ENCODE measurements at regions not wholly inside any gene's neighbourhood (a gene's known extent, or its start where the extent isn't known, plus 50 kb on each side); places are given as distances from the start of the nearest gene placed in this dataset.

GRCh38 chr3:14295801-14296200 lies 106.6 kb upstream of the SLC6A6 start:
- Histone ChIP-seq H3K4me1 (replicated peaks in 1 of 4; ENCODE audit: control insufficient read depth in 3 of 4, insufficient read depth in 4 of 4, low read length in 3 of 4) (peaks cover 0 to 6% (median under 1%) of the 10 kb centered on the region in 4 experiments; a peak in 4 of 7 replicates), H4K20me1 (replicated peaks in 1 of 2; ENCODE audit: control insufficient read depth in 1 of 2, insufficient read depth in 2 of 2, low read length in 2 of 2) (no peaks in the 10 kb centered on the region), H3K79me2 (ENCODE audit: control insufficient read depth in 1 of 2, insufficient read depth in 2 of 2, low read length in 2 of 2) (no peaks in the 10 kb centered on the region), H2BK15ac (ENCODE audit: low read length) (no peak overlapping the region), H3K9me3 (ENCODE audit: insufficient read depth in 2 of 2, low read depth in 1 of 2, low read length in 1 of 2) (no peaks in the 10 kb centered on the region), H2AK5ac (ENCODE audit: low read depth, low read length) (no peak overlapping the region), H4K8ac (ENCODE audit: extremely low read depth, insufficient read depth, low read length) (no peak overlapping the region), H3K79me1 (ENCODE audit: low read depth, low read length) (no peaks in the 10 kb centered on the region), H3K27ac (ENCODE audit: low read depth, low read length) (no peak overlapping the region), H3K4me2 (ENCODE audit: insufficient read depth in 1 of 2, low read depth in 2 of 2, low read length in 2 of 2) (no peak overlapping the region), H2BK120ac (replicated peaks; ENCODE audit: low read depth, low read length) (no peak overlapping the region), H3K18ac (ENCODE audit: extremely low read depth, low read length) (no peak overlapping the region), H2BK5ac (ENCODE audit: low read depth, low read length) (no peak overlapping the region), H3K4me3 (ENCODE audit: extremely low read depth in 1 of 4, insufficient read depth in 2 of 4, low read depth in 3 of 4, low read length in 4 of 4) (no peak overlapping the region), H3K14ac (ENCODE audit: insufficient read length) (no peak overlapping the region), H3K23ac (ENCODE audit: insufficient read length) (no peak overlapping the region), H3K4ac (replicated peaks; ENCODE audit: insufficient read length, low read depth, low read length) (no peak overlapping the region), H2AFZ (ENCODE audit: low read length) (no peak overlapping the region), H2BK12ac (ENCODE audit: low read depth, low read length) (no peak overlapping the region), H3K27me3 (replicated peaks in 1 of 4; ENCODE audit: control insufficient read depth in 3 of 4, extremely low read depth in 1 of 4, insufficient read depth in 3 of 4, low read length in 3 of 4) (peaks cover 0 to 2% (median under 1%) of the 10 kb centered on the region in 4 experiments; a peak in 2 of 7 replicates), H3K56ac (replicated peaks; ENCODE audit: insufficient read length, low read depth, low read length) (no peak overlapping the region), H3K9ac (replicated peaks in 1 of 4; ENCODE audit: extremely low read depth in 1 of 4, low read depth in 3 of 4, low read length in 3 of 4) (no peak overlapping the region), H4K5ac (ENCODE audit: insufficient read length, low read depth, low read length) (no peak overlapping the region), H4K91ac (replicated peaks; ENCODE audit: insufficient read length, low read length) (no peak overlapping the region), H3K36me3 (ENCODE audit: control insufficient read depth in 2 of 4, insufficient read depth in 4 of 4, low read length in 3 of 4) (no peaks in the 10 kb centered on the region), H2BK20ac (ENCODE audit: low read length) (no peak overlapping the region), H3K23me2 (ENCODE audit: low read depth, low read length) (no peaks in the 10 kb centered on the region; the same call in 1 of the 2 replicates)
- TF ChIP-seq CTBP2 (IDR thresholded peaks at IDR 0.05; ENCODE audit: borderline replicate concordance, insufficient read depth, insufficient read length, low read length) (no peak), TAF7 (optimal IDR thresholded peaks at IDR 0.05; ENCODE audit: borderline replicate concordance, low read depth, low read length) (no peak), POLR2AphosphoS5 (IDR thresholded peaks at IDR 0.05; ENCODE audit: low read depth, low read length) (no peak), FOSL1 (IDR thresholded peaks at IDR 0.05; ENCODE audit: insufficient read depth, low read depth, low read length) (no peak), CEBPB (IDR thresholded peaks at IDR 0.05; ENCODE audit: low read depth, low read length) (no peak), E2F6 (IDR thresholded peaks at IDR 0.05) (no peak)
- POLR2A ChIA-PET (ENCODE audit: partially characterized antibody), result interaction anchor here (0.9 kb wide), 1 partner anchor 9 kb away, joined by 4 read pairs; no protein-coding TSS in a partner anchor
- DNase-seq (ENCODE audit: low read depth in 1 of 2, low spot score in 2 of 2) (no peak), FAIRE-seq (no peak)
- CTCF ChIA-PET (ENCODE audit: partially characterized antibody), result interaction anchor here (0.6 to 2.2 kb wide), 11 partner anchors 11 to 1033 kb away, joined by 3 to 14 read pairs (median 3); no protein-coding TSS in a partner anchor
- WGBS, 2 experiments (ENCODE audit: extremely low coverage in 1 of 2, insufficient coverage in 1 of 2, insufficient read length in 1 of 2, insufficient replicate concordance in 2 of 2, low coverage in 1 of 2, low lambda C conversion rate in 2 of 2, missing lambda C conversion rate in 1 of 2), result 87% methylated on average over 5 of the region's 5 CpGs; no CpG with 5 or more reads in 1 of the 2 experiments

Data from H1 (cell line).